ENCODE measurements at regions not wholly inside any gene's neighbourhood (a gene's known extent, or its start where the extent isn't known, plus 50 kb on each side); places are given as distances from the start of the nearest gene placed in this dataset.

GRCh38 chr2:30336978-30337841 lies 105.9 kb downstream of the LBH start:
- intact Hi-C loops (cut with DNase I) = loop anchor here (10.0 kb wide), 2 partner anchors 108 to 368 kb away; partner anchors contain the start of gene LCLAT1
- DNase-seq = no peak
- no peak for ATAC-seq (ENCODE audit: poor library complexity)

GRCh38 chr2:30338475-30338874 lies 107.1 kb downstream of the LBH start:
- ATAC-seq (ENCODE audit: poor library complexity) = no peak

GRCh38 chr2:30339071-30339470 lies 107.7 kb downstream of the LBH start:
- no peak for DNase-seq

More at GRCh38 chr2:30338475-30338874, 107.1 kb downstream of the LBH start:
- intact Hi-C loops (cut with DNase I) = loop anchor here (10.0 kb wide), 2 partner anchors 106 to 366 kb away; partner anchors contain the start of gene LCLAT1
- no peak for DNase-seq

GRCh38 chr2:30341500-30342267 lies 105.4 kb upstream of the LCLAT1 start:
- DNase-seq (no peak), ATAC-seq (ENCODE audit: poor library complexity) (peak; percentile 42)
- intact Hi-C loops (cut with DNase I) = no loop called here

More at GRCh38 chr2:30339071-30339470, 107.7 kb downstream of the LBH start:
- intact Hi-C loops (cut with DNase I) = loop anchor here (10.0 kb wide), 2 partner anchors 106 to 366 kb away; partner anchors contain the start of gene LCLAT1
- ATAC-seq (ENCODE audit: poor library complexity) = no peak

GRCh38 chr2:30346471-30347169 lies 100.4 kb upstream of the LCLAT1 start:
- intact Hi-C loops (cut with DNase I) = loop anchor here (5.0 kb wide), 1 partner anchor 114 kb away; the partner anchor contains the start of gene LBH
- DNase-seq (peak; percentile 83), ATAC-seq (ENCODE audit: poor library complexity) (peak; percentile 97)

GRCh38 chr2:30348825-30349224 lies 98.2 kb upstream of the LCLAT1 start:
- no peak for DNase-seq
- intact Hi-C loops (cut with DNase I) = loop anchor here (5.0 kb wide), 1 partner anchor 117 kb away; the partner anchor contains the start of gene LBH
- no peak for ATAC-seq (ENCODE audit: poor library complexity)

- intact Hi-C loops (cut with DNase I) = loop anchor here (5.0 kb wide), 1 partner anchor 117 kb away; the partner anchor contains the start of gene LBH
- ATAC-seq (ENCODE audit: poor library complexity) = no peak
- DNase-seq = no peak
These were observed 97.4 kb upstream of the LCLAT1 start for GRCh38 chr2:30349691-30350090.

GRCh38 chr2:30351116-30351515 lies 95.9 kb upstream of the LCLAT1 start:
- peak; percentile 82 for DNase-seq
- peak; percentile 20 for ATAC-seq (ENCODE audit: poor library complexity)
- intact Hi-C loops (cut with DNase I) = no loop called here

GRCh38 chr2:30351949-30352348 lies 95.1 kb upstream of the LCLAT1 start:
- intact Hi-C loops (cut with DNase I) = no loop called here
- DNase-seq (no peak), ATAC-seq (ENCODE audit: poor library complexity) (no peak)

GRCh38 chr2:30354150-30354549 lies 92.9 kb upstream of the LCLAT1 start:
- intact Hi-C loops (cut with DNase I) = no loop called here
- ATAC-seq (ENCODE audit: poor library complexity) = no peak
- no peak for DNase-seq

GRCh38 chr2:30354621-30355020 lies 92.4 kb upstream of the LCLAT1 start:
- ATAC-seq (ENCODE audit: poor library complexity) (no peak), DNase-seq (no peak)
- intact Hi-C loops (cut with DNase I) = no loop called here

- DNase-seq (no peak), ATAC-seq (ENCODE audit: poor library complexity) (no peak)
- intact Hi-C loops (cut with DNase I) = no loop called here
These were observed 91.7 kb upstream of the LCLAT1 start for GRCh38 chr2:30355306-30355705.

GRCh38 chr2:30356071-30356470 lies 91.0 kb upstream of the LCLAT1 start:
- DNase-seq = no peak
- intact Hi-C loops (cut with DNase I) = no loop called here
- no peak for ATAC-seq (ENCODE audit: poor library complexity)

- no peak for ATAC-seq (ENCODE audit: poor library complexity)
- intact Hi-C loops (cut with DNase I) = no loop called here
- no peak for DNase-seq
These were observed 90.3 kb upstream of the LCLAT1 start for GRCh38 chr2:30356776-30357175.

GRCh38 chr2:30358351-30358750 lies 88.7 kb upstream of the LCLAT1 start:
- ATAC-seq (ENCODE audit: poor library complexity) = no peak
- intact Hi-C loops (cut with DNase I) = no loop called here
- DNase-seq = no peak

- DNase-seq = no peak
- ATAC-seq (ENCODE audit: poor library complexity) = no peak
- intact Hi-C loops (cut with DNase I) = no loop called here
These were observed 88.2 kb upstream of the LCLAT1 start for GRCh38 chr2:30358842-30359241.

GRCh38 chr2:30359644-30360167 lies 87.3 kb upstream of the LCLAT1 start:
- ATAC-seq (ENCODE audit: poor library complexity) = peak; percentile 95
- peak; percentile 89 for DNase-seq
- intact Hi-C loops (cut with DNase I) = no loop called here

GRCh38 chr2:30361751-30362394 lies 85.2 kb upstream of the LCLAT1 start:
- ATAC-seq (ENCODE audit: poor library complexity) = no peak
- intact Hi-C loops (cut with DNase I) = no loop called here
- DNase-seq = no peak

Data from Right ventricle myocardium superior (tissue), 1 donor.